ENCODE measurements at regions not wholly inside any gene's neighbourhood (a gene's known extent, or its start where the extent isn't known, plus 50 kb on each side); places are given as distances from the start of the nearest gene placed in this dataset.

DNA sequence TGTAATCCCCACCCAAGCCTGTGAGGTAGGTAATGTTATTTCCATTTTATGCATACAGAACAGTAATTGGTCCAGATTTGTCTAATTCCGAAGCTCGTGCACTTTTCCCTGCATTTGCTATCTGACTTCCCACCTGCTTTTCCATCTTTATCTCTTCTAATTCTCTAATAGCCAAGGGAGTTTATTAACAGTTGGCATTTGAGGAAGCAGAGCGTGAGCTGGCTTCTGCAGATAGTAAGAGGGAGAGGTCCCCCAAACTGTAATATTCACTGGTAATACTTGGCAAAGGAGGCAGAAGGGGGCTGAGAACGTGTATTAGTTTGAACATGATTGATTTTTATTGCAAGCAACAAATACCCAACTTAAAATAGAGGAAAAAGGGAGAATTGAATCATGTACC is 110.8 kb upstream of the SPON1 start:
- Histone ChIP-seq H3K27me3 (ENCODE audit: control insufficient read depth, insufficient read depth, low read length) (no peaks in the 10 kb centered on the region), H3K4me1 (no peaks in the 10 kb centered on the region), H3K4me3 (ENCODE audit: low read depth, low read length) (no peak overlapping the region), H3K9ac (no peak overlapping the region), H3K79me2 (no peaks in the 10 kb centered on the region), H2AFZ (no peak overlapping the region), H3K4me2 (ENCODE audit: low read length) (no peak overlapping the region), H3K9me3 (ENCODE audit: control insufficient read depth, low read length) (no peaks in the 10 kb centered on the region), H3K27ac (no peak overlapping the region), H3K36me3 (ENCODE audit: control insufficient read depth, insufficient read depth, low read length) (no peaks in the 10 kb centered on the region)
- TF ChIP-seq, protein P1, sequence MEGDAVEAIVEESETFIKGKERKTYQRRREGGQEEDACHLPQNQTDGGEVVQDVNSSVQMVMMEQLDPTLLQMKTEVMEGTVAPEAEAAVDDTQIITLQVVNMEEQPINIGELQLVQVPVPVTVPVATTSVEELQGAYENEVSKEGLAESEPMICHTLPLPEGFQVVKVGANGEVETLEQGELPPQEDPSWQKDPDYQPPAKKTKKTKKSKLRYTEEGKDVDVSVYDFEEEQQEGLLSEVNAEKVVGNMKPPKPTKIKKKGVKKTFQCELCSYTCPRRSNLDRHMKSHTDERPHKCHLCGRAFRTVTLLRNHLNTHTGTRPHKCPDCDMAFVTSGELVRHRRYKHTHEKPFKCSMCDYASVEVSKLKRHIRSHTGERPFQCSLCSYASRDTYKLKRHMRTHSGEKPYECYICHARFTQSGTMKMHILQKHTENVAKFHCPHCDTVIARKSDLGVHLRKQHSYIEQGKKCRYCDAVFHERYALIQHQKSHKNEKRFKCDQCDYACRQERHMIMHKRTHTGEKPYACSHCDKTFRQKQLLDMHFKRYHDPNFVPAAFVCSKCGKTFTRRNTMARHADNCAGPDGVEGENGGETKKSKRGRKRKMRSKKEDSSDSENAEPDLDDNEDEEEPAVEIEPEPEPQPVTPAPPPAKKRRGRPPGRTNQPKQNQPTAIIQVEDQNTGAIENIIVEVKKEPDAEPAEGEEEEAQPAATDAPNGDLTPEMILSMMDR (IDR thresholded peaks at IDR 0.05) = no peak

DNA sequence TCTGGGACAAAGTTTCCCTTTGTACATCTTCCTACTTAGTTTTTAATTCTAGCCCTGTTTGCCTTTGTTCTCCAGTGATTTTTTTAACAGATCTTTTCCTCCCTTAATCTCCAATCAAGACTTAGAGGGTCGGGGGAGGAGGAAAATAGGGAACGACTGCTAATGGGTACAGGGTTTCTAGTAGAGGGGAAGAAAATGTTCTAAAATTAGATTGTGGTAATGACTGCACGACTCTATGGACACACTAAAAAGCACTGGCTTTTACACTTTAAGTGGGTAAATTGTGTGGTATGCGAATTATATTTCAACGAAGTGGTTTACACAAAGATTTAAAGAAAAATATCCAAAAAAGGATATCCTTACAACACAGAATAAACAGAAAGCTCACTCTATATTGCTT is 110.0 kb upstream of the SPON1 start:
- H3K9me3 ChIP-seq (ENCODE audit: control insufficient read depth, low read length) = no peaks in the 10 kb centered on the region
- H3K27ac ChIP-seq = no peak overlapping the region
- no peaks in the 10 kb centered on the region for H3K4me1 ChIP-seq
- H3K36me3 ChIP-seq (ENCODE audit: control insufficient read depth, insufficient read depth, low read length) = no peaks in the 10 kb centered on the region
- H3K79me2 ChIP-seq = no peaks in the 10 kb centered on the region
- H3K4me2 ChIP-seq (ENCODE audit: low read length) = no peak overlapping the region
- H3K27me3 ChIP-seq (ENCODE audit: control insufficient read depth, insufficient read depth, low read length) = no peaks in the 10 kb centered on the region
- H3K4me3 ChIP-seq (ENCODE audit: low read depth, low read length) = no peak overlapping the region
- H2AFZ ChIP-seq = no peak overlapping the region
- TF ChIP-seq, protein P1 (IDR thresholded peaks at IDR 0.05) = no peak
- no peak overlapping the region for H3K9ac ChIP-seq

DNA sequence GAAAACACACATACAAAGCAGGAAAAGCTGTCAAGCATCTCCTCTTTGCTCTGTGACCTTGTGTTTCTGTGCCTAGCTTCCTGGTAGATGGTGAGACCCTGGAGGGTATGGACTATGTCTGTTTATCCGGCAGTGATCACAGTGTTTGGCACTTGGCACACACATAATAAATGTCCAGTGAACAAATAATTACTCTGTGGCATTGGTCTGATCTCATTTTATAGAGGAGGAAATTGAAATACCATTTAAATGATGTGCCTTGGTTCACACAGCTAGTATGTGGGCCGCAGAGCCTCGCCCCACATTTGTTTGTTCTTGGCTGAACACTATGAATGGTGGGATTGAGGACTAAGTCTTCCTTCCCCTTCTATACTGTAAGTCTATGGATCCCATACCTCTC is 104.7 kb upstream of the SPON1 start:
- TF ChIP-seq, protein P1 (IDR thresholded peaks at IDR 0.05) = no peak
- no peaks in the 10 kb centered on the region for H3K27me3 ChIP-seq (ENCODE audit: control insufficient read depth, insufficient read depth, low read length)

DNA sequence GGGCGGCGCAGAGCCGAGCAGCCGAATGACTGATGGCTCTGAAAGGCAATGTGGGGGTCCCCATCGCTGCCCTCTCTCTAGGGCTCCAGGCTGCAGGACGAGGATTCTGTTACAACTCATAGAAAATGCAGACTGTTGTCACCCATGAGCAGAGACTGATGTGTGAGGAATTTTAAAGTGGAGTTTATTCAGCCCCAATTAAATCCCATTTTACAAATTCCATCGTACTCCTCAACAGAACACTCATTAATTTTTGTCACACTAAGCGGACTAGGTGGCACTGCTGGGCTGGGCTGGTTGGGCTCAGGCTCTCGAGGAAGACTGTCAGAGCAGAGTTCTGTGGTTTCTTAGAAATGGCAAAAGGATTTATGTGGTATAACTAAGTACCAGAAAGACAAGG is 102.6 kb upstream of the SPON1 start:
- Histone ChIP-seq H3K79me2 (no peaks in the 10 kb centered on the region), H2AFZ (no peak overlapping the region), H3K27ac (no peak overlapping the region), H3K9ac (no peak overlapping the region), H3K9me3 (ENCODE audit: control insufficient read depth, low read length) (no peaks in the 10 kb centered on the region), H3K27me3 (ENCODE audit: control insufficient read depth, insufficient read depth, low read length) (no peaks in the 10 kb centered on the region), H3K4me2 (ENCODE audit: low read length) (no peak overlapping the region), H3K4me3 (ENCODE audit: low read depth, low read length) (no peak overlapping the region), H3K36me3 (ENCODE audit: control insufficient read depth, insufficient read depth, low read length) (no peaks in the 10 kb centered on the region), H3K4me1 (no peaks in the 10 kb centered on the region)
- TF ChIP-seq, protein P1 (IDR thresholded peaks at IDR 0.05) = no peak

More for the DNA sequence above, 104.7 kb upstream of the SPON1 start:
- no peak overlapping the region for H3K27ac ChIP-seq
- H3K9me3 ChIP-seq (ENCODE audit: control insufficient read depth, low read length) = no peaks in the 10 kb centered on the region
- H3K36me3 ChIP-seq (ENCODE audit: control insufficient read depth, insufficient read depth, low read length) = no peaks in the 10 kb centered on the region
- H3K9ac ChIP-seq = no peak overlapping the region
- no peaks in the 10 kb centered on the region for H3K79me2 ChIP-seq
- no peak overlapping the region for H3K4me3 ChIP-seq (ENCODE audit: low read depth, low read length)
- H3K4me1 ChIP-seq = no peaks in the 10 kb centered on the region
- no peak overlapping the region for H3K4me2 ChIP-seq (ENCODE audit: low read length)
- H2AFZ ChIP-seq = no peak overlapping the region

DNA sequence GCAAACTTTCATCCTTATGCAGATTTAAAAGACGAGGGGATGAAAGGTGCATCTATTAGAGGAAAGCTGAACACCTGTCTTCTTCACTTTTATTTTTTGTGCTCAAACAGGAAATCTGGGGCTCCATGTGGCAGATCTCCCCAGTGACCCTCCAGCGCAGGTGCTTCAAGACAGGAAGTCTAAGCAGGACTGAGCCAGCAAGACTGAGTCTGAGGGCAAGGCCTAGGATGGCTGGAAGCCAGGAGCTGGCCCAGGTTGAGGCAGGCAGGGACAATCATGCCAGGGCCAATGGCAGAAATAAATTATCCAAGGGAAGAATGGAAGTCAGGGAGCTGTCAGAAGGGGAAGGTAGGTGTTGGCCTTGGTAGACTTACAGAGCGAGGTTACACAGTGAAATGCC is 101.1 kb upstream of the SPON1 start:
- TF ChIP-seq, protein P1 (IDR thresholded peaks at IDR 0.05) = no peak
- no peaks in the 10 kb centered on the region for H3K27me3 ChIP-seq (ENCODE audit: control insufficient read depth, insufficient read depth, low read length)
- no peaks in the 10 kb centered on the region for H3K36me3 ChIP-seq (ENCODE audit: control insufficient read depth, insufficient read depth, low read length)
- no peak overlapping the region for H2AFZ ChIP-seq
- no peak overlapping the region for H3K9ac ChIP-seq
- no peaks in the 10 kb centered on the region for H3K9me3 ChIP-seq (ENCODE audit: control insufficient read depth, low read length)
- H3K4me3 ChIP-seq (ENCODE audit: low read depth, low read length) = no peak overlapping the region
- no peaks in the 10 kb centered on the region for H3K4me1 ChIP-seq
- H3K4me2 ChIP-seq (ENCODE audit: low read length) = no peak overlapping the region
- no peaks in the 10 kb centered on the region for H3K79me2 ChIP-seq
- H3K27ac ChIP-seq = no peak overlapping the region

All from parathyroid adenoma (tissue), 2 donors.